WTC11 (cell line): ENCODE measurements at regions not wholly inside any gene's neighbourhood (a gene's known extent, or its start where the extent isn't known, plus 50 kb on each side); places are given as distances from the start of the nearest gene placed in this dataset.

Experiments used
- ATF2 ChIP-seq: sonication (generic); formaldehyde crosslinking; IDR thresholded peaks from 2 replicates; pipeline ENCODE4 v1.8.1; 2022; ENCODE audit warnings: low read depth, missing genetic modification reagents, borderline replicate concordance
- CBFB ChIP-seq: sonication (generic); formaldehyde crosslinking; IDR thresholded peaks from 2 replicates; pipeline ENCODE4 v1.8.1; 2022; ENCODE audit warnings: mild to moderate bottlenecking, low read depth, missing genetic modification reagents
- CTCF ChIP-seq: fragments of 200-600 bp; IDR thresholded peaks from 2 replicates; pipeline ENCODE4 v1.8.0; 2022; ENCODE audit warnings: antibody characterized with exemption
- E2F1 ChIP-seq: sonication (generic); formaldehyde crosslinking; IDR thresholded peaks from 2 replicates; pipeline ENCODE4 v1.8.0; 2022; ENCODE audit warnings: mild to moderate bottlenecking, missing genetic modification reagents
- ETV6 ChIP-seq: sonication (generic); formaldehyde crosslinking; IDR thresholded peaks from 2 replicates; pipeline ENCODE4 v1.8.1; 2022; ENCODE audit warnings: mild to moderate bottlenecking, missing genetic modification reagents
- HMGXB4 ChIP-seq: sonication (generic); formaldehyde crosslinking; IDR thresholded peaks from 2 replicates; pipeline ENCODE4 v1.8.1; 2023; ENCODE audit warnings: mild to moderate bottlenecking, moderate library complexity, missing genetic modification reagents
- MAX ChIP-seq: sonication (generic); formaldehyde crosslinking; IDR thresholded peaks from 2 replicates; pipeline ENCODE4 v1.8.0; 2022; ENCODE audit warnings: mild to moderate bottlenecking, missing genetic modification reagents
- MLX ChIP-seq: sonication (generic); formaldehyde crosslinking; IDR thresholded peaks from 2 replicates; pipeline ENCODE4 v1.8.1; 2023; ENCODE audit warnings: mild to moderate bottlenecking, missing genetic modification reagents, moderate library complexity
- NFYB ChIP-seq: sonication (generic); formaldehyde crosslinking; conservative IDR thresholded peaks from 2 replicates; pipeline ENCODE4 v1.8.0; 2022; ENCODE audit warnings: low read depth, missing genetic modification reagents
- PREB ChIP-seq: sonication (generic); formaldehyde crosslinking; IDR thresholded peaks from 2 replicates; pipeline ENCODE4 v1.8.1; 2022; ENCODE audit warnings: mild to moderate bottlenecking, missing genetic modification reagents, moderate library complexity, borderline replicate concordance
- USF2 ChIP-seq: sonication (generic); formaldehyde crosslinking; IDR thresholded peaks from 2 replicates; pipeline ENCODE4 v1.8.1; 2023; ENCODE audit warnings: mild to moderate bottlenecking, missing genetic modification reagents, moderate library complexity
- ZBTB21 ChIP-seq: sonication (generic); formaldehyde crosslinking; IDR thresholded peaks from 2 replicates; pipeline ENCODE4 v1.8.1; 2023; ENCODE audit warnings: mild to moderate bottlenecking, missing genetic modification reagents, borderline replicate concordance
- ZNF263 ChIP-seq: sonication (generic); formaldehyde crosslinking; IDR thresholded peaks from 2 replicates; pipeline ENCODE4 v1.8.1; 2022; ENCODE audit warnings: low read depth, mild to moderate bottlenecking, moderate library complexity, missing genetic modification reagents

GRCh38 chr6:167499161-167499660 is 174.3 kb downstream of the TTLL2 start:
- no peak for TF ChIP-seq ZNF263 (CRISPR knock-in tag)
- no peak for TF ChIP-seq NFYB
- TF ChIP-seq ETV6 (CRISPR knock-in tag) = no peak
- no peak for TF ChIP-seq CTCF
- no peak for TF ChIP-seq ATF2 (CRISPR knock-in tag)
- TF ChIP-seq USF2 (CRISPR knock-in tag) = no peak
- no peak for TF ChIP-seq CBFB
- TF ChIP-seq MLX (CRISPR knock-in tag) = no peak
- no peak for TF ChIP-seq PREB (CRISPR knock-in tag)
- TF ChIP-seq E2F1 = no peak
- no peak for TF ChIP-seq MAX (CRISPR knock-in tag)
- no peak for TF ChIP-seq HMGXB4 (CRISPR knock-in tag)
- TF ChIP-seq ZBTB21 = no peak
